Kidney capillary endothelial cell (primary cell): ENCODE measurements at regions not wholly inside any gene's neighbourhood (a gene's known extent, or its start where the extent isn't known, plus 50 kb on each side); places are given as distances from the start of the nearest gene placed in this dataset.

Experiments
- DNase-seq: peaks from one replicate; pipeline ENCODE4 v3.0.0-alpha.2; 2018; ENCODE audit warnings: low spot score

DNA sequence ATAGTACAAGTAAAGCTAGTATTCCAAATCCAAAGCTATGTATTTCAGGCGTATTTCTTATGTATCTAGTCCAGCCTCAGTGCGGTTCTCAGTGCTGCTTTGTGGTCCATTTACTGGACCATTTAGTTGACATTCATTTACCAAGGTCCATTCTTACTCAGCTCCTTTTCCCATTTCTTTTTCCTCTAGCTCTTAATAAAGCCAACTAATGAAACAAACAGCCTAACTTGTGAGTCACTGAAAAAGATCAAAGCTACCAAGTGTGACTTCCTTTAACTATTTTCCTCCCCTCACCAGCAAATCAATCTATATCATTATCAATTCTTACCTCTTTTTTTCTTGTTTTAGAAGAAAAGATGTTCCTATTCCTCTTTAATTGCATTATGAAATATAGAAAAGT is 64.0 kb downstream of the CYB561 start:
- DNase-seq: no peak
